Endodermal cell (in vitro differentiated cells): ENCODE measurements at regions not wholly inside any gene's neighbourhood (a gene's known extent, or its start where the extent isn't known, plus 50 kb on each side); places are given as distances from the start of the nearest gene placed in this dataset.

Experiments
- DNase-seq: peaks from one replicate; pipeline ENCODE4 v3.0.0-alpha.2; 2017
- H3K27ac ChIP-seq: 2 replicates; pipeline ENCODE4 v1.5.1; 2013; ENCODE audit warnings: mild to moderate bottlenecking, low read depth, low read length, moderate library complexity
- H3K27me3 ChIP-seq: 2 replicates; pipeline ENCODE4 v1.6.1; 2013; ENCODE audit warnings: mild to moderate bottlenecking, low read length, moderate library complexity; ENCODE audit not compliant: insufficient read depth, control insufficient read depth, poor library complexity, severe bottlenecking
- H3K36me3 ChIP-seq: 2 replicates; pipeline ENCODE4 v1.7.0; 2013; ENCODE audit warnings: mild to moderate bottlenecking, low read length, moderate library complexity; ENCODE audit not compliant: control insufficient read depth, insufficient read depth
- H3K4me1 ChIP-seq: one replicate; pipeline ENCODE4 v1.7.0; 2013; ENCODE audit warnings: low read length; ENCODE audit not compliant: control insufficient read depth, insufficient read depth
- H3K4me3 ChIP-seq: 2 replicates; pipeline ENCODE4 v1.5.1; 2013; ENCODE audit warnings: mild to moderate bottlenecking, low read length, moderate library complexity
- H3K9ac ChIP-seq: 2 replicates; pipeline ENCODE4 v1.6.1; 2013; ENCODE audit warnings: mild to moderate bottlenecking, low read length, moderate library complexity; ENCODE audit not compliant: poor library complexity, severe bottlenecking; ENCODE audit errors: extremely low read depth
- H3K9me3 ChIP-seq: 2 replicates; pipeline ENCODE4 v1.6.1; 2013; ENCODE audit warnings: mild to moderate bottlenecking, low read length, moderate library complexity; ENCODE audit not compliant: control insufficient read depth
- H3K27ac Mint-ChIP-seq: 2 replicates; pipeline ENCODE4 v1.8.0; 2020; ENCODE audit warnings: mixed read lengths
- H3K27me3 Mint-ChIP-seq: 2 replicates; pipeline ENCODE4 v1.8.0; 2021; ENCODE audit warnings: mild to moderate bottlenecking, mixed read lengths; ENCODE audit not compliant: insufficient read depth
- H3K36me3 Mint-ChIP-seq: 2 replicates; pipeline ENCODE4 v1.8.0; 2020; ENCODE audit warnings: low read depth, mixed read lengths
- H3K4me1 Mint-ChIP-seq: 2 replicates; pipeline ENCODE4 v1.8.0; 2020; ENCODE audit warnings: mixed read lengths
- H3K4me3 Mint-ChIP-seq: 2 replicates; pipeline ENCODE4 v1.8.0; 2020; ENCODE audit warnings: mild to moderate bottlenecking, moderate library complexity, mixed read lengths
- H3K9me3 Mint-ChIP-seq: 2 replicates; pipeline ENCODE4 v1.8.0; 2020; ENCODE audit warnings: mild to moderate bottlenecking, mixed read lengths
- CTCF ChIP-seq: fragments of 200-600 bp; sonication (generic); conservative IDR thresholded peaks from 2 replicates; pipeline ENCODE4 v1.5.0; 2021; ENCODE audit warnings: antibody characterized with exemption, mild to moderate bottlenecking
- WGBS, 2 experiments: methylation state at CpG; one replicate each; pipeline versions ENCODE4 v1.1.5 to v1.1.7; 2013; ENCODE audit warnings: missing lambda C conversion rate in 2 of 2, mixed read lengths in 1 of 2; ENCODE audit not compliant: insufficient coverage in 1 of 2, insufficient read length in 1 of 2; 5-methylcytosine and 5-hydroxymethylcytosine counted together

- H3K27ac ChIP-seq: no peak overlapping the region
- DNase-seq: no peak
- no peaks in the 10 kb centered on the region for H3K36me3 Mint-ChIP-seq
- no peak for TF ChIP-seq CTCF
- H3K4me3 Mint-ChIP-seq: no peak overlapping the region
- no peaks in the 10 kb centered on the region for H3K36me3 ChIP-seq
- H3K27me3 ChIP-seq: no peaks in the 10 kb centered on the region
- no peak overlapping the region for H3K27ac Mint-ChIP-seq
- no peaks in the 10 kb centered on the region for H3K4me1 Mint-ChIP-seq
- 89 to 98% methylated on average over 6 to 9 of the region's 9 CpGs for whole genome bisulfite sequencing, 2 experiments
- H3K4me1 ChIP-seq: no peaks in the 10 kb centered on the region
- H3K27me3 Mint-ChIP-seq: peaks cover 5% of the 10 kb centered on the region
- H3K9me3 ChIP-seq: no peaks in the 10 kb centered on the region
- peaks cover 2% of the 10 kb centered on the region for H3K9me3 Mint-ChIP-seq
- H3K4me3 ChIP-seq: no peak overlapping the region
- no peak overlapping the region for H3K9ac ChIP-seq
These were observed 282.6 kb upstream of the IRX3 start for GRCh38 chr16:54568906-54569807.

- H3K27ac Mint-ChIP-seq: no peak overlapping the region
These were observed 278.3 kb upstream of the IRX3 start for GRCh38 chr16:54564841-54565240.

GRCh38 chr16:54554581-54554980 is 268.0 kb upstream of the IRX3 start:
- no peaks in the 10 kb centered on the region for H3K4me1 Mint-ChIP-seq
- Histone ChIP-seq H3K27me3 (no peaks in the 10 kb centered on the region), H3K27ac (no peak overlapping the region), H3K9ac (no peak overlapping the region), H3K4me1 (no peaks in the 10 kb centered on the region), H3K9me3 (peaks cover 7% of the 10 kb centered on the region), H3K36me3 (no peaks in the 10 kb centered on the region), H3K4me3 (no peak overlapping the region)
- H3K36me3 Mint-ChIP-seq: no peaks in the 10 kb centered on the region
- peaks cover 3% of the 10 kb centered on the region for H3K27me3 Mint-ChIP-seq
- no peak for DNase-seq
- no peak overlapping the region for H3K4me3 Mint-ChIP-seq
- TF ChIP-seq CTCF: no peak
- peaks cover 16% of the 10 kb centered on the region for H3K9me3 Mint-ChIP-seq
- no peak overlapping the region for H3K27ac Mint-ChIP-seq
- WGBS, 2 experiments: 92 to 94% methylated on average over 2 to 3 of the region's 3 CpGs

More at GRCh38 chr16:54564841-54565240, 278.3 kb upstream of the IRX3 start:
- Histone ChIP-seq H3K36me3 (no peaks in the 10 kb centered on the region), H3K4me3 (no peak overlapping the region), H3K27me3 (no peaks in the 10 kb centered on the region), H3K9ac (no peak overlapping the region), H3K27ac (no peak overlapping the region), H3K4me1 (no peaks in the 10 kb centered on the region), H3K9me3 (no peaks in the 10 kb centered on the region)
- 78 to 87% methylated on average over 3 to 4 of the region's 4 CpGs for WGBS, 2 experiments
- Mint-ChIP-seq H3K4me3 (no peak overlapping the region), H3K27me3 (peaks cover 5% of the 10 kb centered on the region), H3K4me1 (no peaks in the 10 kb centered on the region), H3K9me3 (peaks cover 2% of the 10 kb centered on the region), H3K36me3 (no peaks in the 10 kb centered on the region)
- TF ChIP-seq CTCF: no peak
- no peak for DNase-seq
